Fibroblast of villous mesenchyme (primary cell): ENCODE measurements at regions not wholly inside any gene's neighbourhood (a gene's known extent, or its start where the extent isn't known, plus 50 kb on each side); places are given as distances from the start of the nearest gene placed in this dataset.

ENCODE experiments used
- DNase-seq: peaks from one replicate; pipeline ENCODE4 v3.0.0-alpha.2; 2010; ENCODE audit warnings: low read depth
- H3K4me3 ChIP-seq: 2 replicates; pipeline ENCODE4 v1.5.1; 2011; ENCODE audit warnings: low read depth, mild to moderate bottlenecking, low read length
- CTCF ChIP-seq: IDR thresholded peaks from 2 replicates; pipeline ENCODE4 v1.5.1; 2012; ENCODE audit warnings: low read depth, mild to moderate bottlenecking, low read length; ENCODE audit not compliant: insufficient read depth

- DNase-seq: no peak
- no peak for TF ChIP-seq CTCF
- no peak overlapping the region for H3K4me3 ChIP-seq
Observed at GRCh38 chr4:111596491-111596890, 548.8 kb upstream of the FAM241A start.

- TF ChIP-seq CTCF: no peak
- no peak for DNase-seq
- no peak overlapping the region for H3K4me3 ChIP-seq
Observed at GRCh38 chr4:111601671-111602070, 543.6 kb upstream of the FAM241A start.

GRCh38 chr4:111602848-111603247 is 542.4 kb upstream of the FAM241A start:
- peak; percentile 33 for DNase-seq
- peak; percentile 49 for TF ChIP-seq CTCF
- H3K4me3 ChIP-seq: no peak overlapping the region

GRCh38 chr4:111605111-111605510 is 540.1 kb upstream of the FAM241A start:
- H3K4me3 ChIP-seq: no peak overlapping the region
- TF ChIP-seq CTCF: no peak
- DNase-seq: no peak

GRCh38 chr4:111610681-111611080 is 534.6 kb upstream of the FAM241A start:
- no peak for DNase-seq
- H3K4me3 ChIP-seq: no peak overlapping the region
- no peak for TF ChIP-seq CTCF

GRCh38 chr4:111618908-111619307 is 526.3 kb upstream of the FAM241A start:
- peak; percentile 12 for DNase-seq
- TF ChIP-seq CTCF: no peak
- H3K4me3 ChIP-seq: no peak overlapping the region

- no peak overlapping the region for H3K4me3 ChIP-seq
- DNase-seq: no peak
- no peak for TF ChIP-seq CTCF
Observed at GRCh38 chr4:111628437-111628836, 516.8 kb upstream of the FAM241A start.
